ENCODE measurements at regions not wholly inside any gene's neighbourhood (a gene's known extent, or its start where the extent isn't known, plus 50 kb on each side); places are given as distances from the start of the nearest gene placed in this dataset.

DNA sequence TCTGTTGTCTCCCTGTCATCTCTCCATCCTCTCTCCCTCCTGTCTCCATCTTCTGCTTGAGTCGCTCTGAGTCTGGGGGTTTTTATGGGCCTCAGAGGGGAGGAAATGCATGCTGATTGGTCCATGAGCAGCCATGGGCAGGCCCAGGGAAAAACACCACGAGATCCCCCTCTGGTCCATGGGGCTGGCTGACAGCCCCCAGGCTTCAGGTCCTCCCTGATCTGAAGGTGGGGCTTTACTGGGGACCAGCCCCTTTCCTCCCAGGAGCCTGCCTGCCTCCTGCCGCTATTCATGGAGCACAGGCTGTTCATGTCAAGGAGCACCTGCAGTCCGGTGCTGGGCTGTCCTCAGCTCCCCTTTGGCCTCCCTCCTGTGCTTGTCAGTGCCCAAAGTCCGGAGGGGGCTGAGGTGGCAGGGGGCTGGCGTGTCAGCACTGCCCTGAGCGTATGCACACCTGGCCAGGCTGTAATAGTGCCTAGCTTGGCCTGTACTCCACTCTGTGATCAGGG is 59.6 kb upstream of the DLX2 start:
- Histone ChIP-seq H3K9me3 (ENCODE audit: insufficient read depth, low read depth, low read length) (peaks cover 6% of the 10 kb centered on the region), H2AK5ac (ENCODE audit: low read length) (no peak overlapping the region), H2BK120ac (ENCODE audit: insufficient read depth, low read length, poor library complexity) (no peak overlapping the region), H3K27me3 (ENCODE audit: insufficient read depth, low read length) (no peaks in the 10 kb centered on the region), H3K23ac (ENCODE audit: low read length) (no peak overlapping the region), H3K4me3 (ENCODE audit: low read depth, low read length) (no peak overlapping the region), H2AFZ (ENCODE audit: insufficient read depth, low read length, poor library complexity) (no peak overlapping the region), H3K79me2 (ENCODE audit: control insufficient read depth, insufficient read depth, low read length, poor library complexity) (no peaks in the 10 kb centered on the region), H3K4ac (ENCODE audit: low read depth, low read length) (no peak overlapping the region), H2BK5ac (ENCODE audit: low read depth, low read length, poor library complexity) (no peak overlapping the region), H3K14ac (ENCODE audit: low read length) (no peak overlapping the region), H4K91ac (ENCODE audit: low read depth, low read length) (no peak overlapping the region), H4K12ac (ENCODE audit: low read depth, low read length) (no peak overlapping the region), H3K27ac (ENCODE audit: low read depth, low read length) (no peak overlapping the region), H3K4me2 (ENCODE audit: low read length) (no peak overlapping the region), H3K9ac (ENCODE audit: low read length) (no peak overlapping the region), H3K36me3 (ENCODE audit: control insufficient read depth in 1 of 2, insufficient read depth in 2 of 2, low read length in 2 of 2) (no peaks in the 10 kb centered on the region), H3K18ac (ENCODE audit: low read length) (no peak overlapping the region), H4K8ac (ENCODE audit: low read depth, low read length) (no peak overlapping the region), H3K79me1 (ENCODE audit: low read length) (no peaks in the 10 kb centered on the region), H2BK12ac (ENCODE audit: low read length) (no peak overlapping the region), H3K4me1 (ENCODE audit: control insufficient read depth in 1 of 2, insufficient read depth in 2 of 2, low read length in 2 of 2) (no peaks in the 10 kb centered on the region)
- no peak for DNase-seq
- no CpG with 5 or more reads among the region's 7 CpGs for WGBS (ENCODE audit: extremely low coverage, insufficient coverage, insufficient read length)

DNA sequence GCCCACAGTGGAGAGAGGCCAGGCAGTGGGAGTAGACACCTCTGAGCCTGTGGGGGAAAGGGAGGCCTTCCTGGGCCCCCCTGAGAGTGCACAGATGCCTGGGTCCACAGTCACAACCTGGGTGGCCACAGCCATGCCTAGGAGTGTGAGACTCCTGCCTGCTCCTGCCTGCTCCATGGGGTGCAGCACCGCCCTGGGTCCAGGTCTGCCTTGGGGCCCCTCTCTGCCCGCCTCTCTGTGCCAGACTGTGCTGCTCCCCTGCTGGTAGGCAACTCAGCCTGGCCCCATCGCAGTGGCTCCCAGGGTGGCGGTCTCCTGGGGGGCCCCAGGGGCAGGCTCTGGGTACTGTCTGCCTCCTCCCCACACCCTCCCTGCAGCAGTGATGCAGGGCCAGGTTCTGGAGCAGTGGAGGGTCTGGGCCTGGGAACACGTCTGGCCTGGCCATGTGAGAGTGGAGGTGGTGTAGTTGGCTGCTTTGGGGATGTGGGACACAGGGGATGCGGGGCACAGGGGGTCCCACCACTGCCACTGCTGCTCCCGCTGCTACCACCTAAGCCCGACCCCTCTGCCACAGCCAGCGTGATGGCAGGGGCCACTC is 60.1 kb upstream of the DLX2 start:
- H2AFZ ChIP-seq (ENCODE audit: insufficient read depth, low read length, poor library complexity): no peak overlapping the region
- no peak overlapping the region for H3K23ac ChIP-seq (ENCODE audit: low read length)
- H3K79me1 ChIP-seq (ENCODE audit: low read length): no peaks in the 10 kb centered on the region
- DNase-seq: no peak
- no peak overlapping the region for H3K4me3 ChIP-seq (ENCODE audit: low read depth, low read length)
- H4K12ac ChIP-seq (ENCODE audit: low read depth, low read length): no peak overlapping the region
- no peak overlapping the region for H2BK5ac ChIP-seq (ENCODE audit: low read depth, low read length, poor library complexity)
- H3K79me2 ChIP-seq (ENCODE audit: control insufficient read depth, insufficient read depth, low read length, poor library complexity): no peaks in the 10 kb centered on the region
- no peak overlapping the region for H3K27ac ChIP-seq (ENCODE audit: low read depth, low read length)
- no peak overlapping the region for H3K4me2 ChIP-seq (ENCODE audit: low read length)
- no peak overlapping the region for H2BK12ac ChIP-seq (ENCODE audit: low read length)
- H3K14ac ChIP-seq (ENCODE audit: low read length): no peak overlapping the region
- no peak overlapping the region for H2AK5ac ChIP-seq (ENCODE audit: low read length)
- H4K91ac ChIP-seq (ENCODE audit: low read depth, low read length): no peak overlapping the region
- no peak overlapping the region for H3K18ac ChIP-seq (ENCODE audit: low read length)
- H3K36me3 ChIP-seq (ENCODE audit: control insufficient read depth in 1 of 2, insufficient read depth in 2 of 2, low read length in 2 of 2): no peaks in the 10 kb centered on the region
- H2BK120ac ChIP-seq (ENCODE audit: insufficient read depth, low read length, poor library complexity): no peak overlapping the region
- H4K8ac ChIP-seq (ENCODE audit: low read depth, low read length): no peak overlapping the region
- H3K9ac ChIP-seq (ENCODE audit: low read length): no peak overlapping the region
- no CpG with 5 or more reads among the region's 9 CpGs for WGBS (ENCODE audit: extremely low coverage, insufficient coverage, insufficient read length)
- no peak overlapping the region for H3K4ac ChIP-seq (ENCODE audit: low read depth, low read length)
- H3K27me3 ChIP-seq (ENCODE audit: insufficient read depth, low read length): no peaks in the 10 kb centered on the region
- H3K4me1 ChIP-seq (ENCODE audit: control insufficient read depth in 1 of 2, insufficient read depth in 2 of 2, low read length in 2 of 2): no peaks in the 10 kb centered on the region
- H3K9me3 ChIP-seq (ENCODE audit: insufficient read depth, low read depth, low read length): peaks cover 6% of the 10 kb centered on the region

GRCh38 chr2:172168917-172169346 is 66.2 kb upstream of the DLX2 start:
- Histone ChIP-seq H3K18ac (ENCODE audit: low read length) (no peak overlapping the region), H3K27me3 (ENCODE audit: insufficient read depth, low read length) (no peaks in the 10 kb centered on the region)
- WGBS (ENCODE audit: extremely low coverage, insufficient coverage, insufficient read length): no CpG with 5 or more reads among the region's 3 CpGs

DNA sequence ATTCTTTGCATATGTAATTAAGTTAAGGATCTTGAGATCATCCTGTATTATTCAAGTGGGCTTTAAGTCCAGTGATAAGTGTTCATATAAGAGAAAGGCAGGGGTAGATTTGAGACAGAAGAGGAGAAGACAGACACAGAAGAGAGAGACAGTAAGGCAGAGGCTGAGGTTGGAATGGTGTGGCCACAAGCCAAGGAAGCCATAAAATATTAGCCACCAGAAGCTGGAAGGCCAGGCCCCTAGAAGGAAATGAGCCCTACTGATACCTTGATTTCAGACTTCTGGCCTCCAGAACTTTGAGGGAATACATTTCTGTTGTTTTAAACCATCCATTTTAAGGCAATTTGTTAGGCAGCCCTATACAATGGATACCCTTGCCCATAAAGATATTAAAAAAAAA is 66.9 kb upstream of the DLX2 start:
- Histone ChIP-seq H4K12ac (ENCODE audit: low read depth, low read length) (no peak overlapping the region), H4K91ac (ENCODE audit: low read depth, low read length) (no peak overlapping the region), H3K23ac (ENCODE audit: low read length) (no peak overlapping the region), H3K9ac (ENCODE audit: low read length) (no peak overlapping the region), H3K27me3 (ENCODE audit: insufficient read depth, low read length) (no peaks in the 10 kb centered on the region), H3K36me3 (ENCODE audit: control insufficient read depth in 1 of 2, insufficient read depth in 2 of 2, low read length in 2 of 2) (no peaks in the 10 kb centered on the region), H3K14ac (ENCODE audit: low read length) (no peak overlapping the region), H2AFZ (ENCODE audit: insufficient read depth, low read length, poor library complexity) (no peak overlapping the region), H3K27ac (ENCODE audit: low read depth, low read length) (no peak overlapping the region), H2AK5ac (ENCODE audit: low read length) (no peak overlapping the region), H3K4me3 (ENCODE audit: low read depth, low read length) (no peak overlapping the region), H2BK120ac (ENCODE audit: insufficient read depth, low read length, poor library complexity) (no peak overlapping the region), H3K79me2 (ENCODE audit: control insufficient read depth, insufficient read depth, low read length, poor library complexity) (peaks cover 1% of the 10 kb centered on the region), H3K18ac (ENCODE audit: low read length) (no peak overlapping the region), H4K8ac (ENCODE audit: low read depth, low read length) (no peak overlapping the region), H3K4me2 (ENCODE audit: low read length) (no peak overlapping the region), H3K4me1 (ENCODE audit: control insufficient read depth in 1 of 2, insufficient read depth in 2 of 2, low read length in 2 of 2) (peaks cover 2% of the 10 kb centered on the region in 2 experiments), H2BK12ac (ENCODE audit: low read length) (no peak overlapping the region), H2BK5ac (ENCODE audit: low read depth, low read length, poor library complexity) (no peak overlapping the region), H3K4ac (ENCODE audit: low read depth, low read length) (no peak overlapping the region), H3K9me3 (ENCODE audit: insufficient read depth, low read depth, low read length) (no peaks in the 10 kb centered on the region), H3K79me1 (ENCODE audit: low read length) (peaks cover 3% of the 10 kb centered on the region)
- no peak for DNase-seq

More at GRCh38 chr2:172168917-172169346, 66.2 kb upstream of the DLX2 start:
- Histone ChIP-seq H2BK5ac (ENCODE audit: low read depth, low read length, poor library complexity) (no peak overlapping the region), H3K4me2 (ENCODE audit: low read length) (no peak overlapping the region), H4K91ac (ENCODE audit: low read depth, low read length) (no peak overlapping the region), H3K4me3 (ENCODE audit: low read depth, low read length) (no peak overlapping the region), H3K79me2 (ENCODE audit: control insufficient read depth, insufficient read depth, low read length, poor library complexity) (peaks cover 1% of the 10 kb centered on the region), H4K12ac (ENCODE audit: low read depth, low read length) (no peak overlapping the region), H3K23ac (ENCODE audit: low read length) (no peak overlapping the region), H3K4me1 (ENCODE audit: control insufficient read depth in 1 of 2, insufficient read depth in 2 of 2, low read length in 2 of 2) (peaks cover 2% of the 10 kb centered on the region in 2 experiments), H3K36me3 (ENCODE audit: control insufficient read depth in 1 of 2, insufficient read depth in 2 of 2, low read length in 2 of 2) (no peaks in the 10 kb centered on the region), H2AFZ (ENCODE audit: insufficient read depth, low read length, poor library complexity) (no peak overlapping the region), H4K8ac (ENCODE audit: low read depth, low read length) (no peak overlapping the region), H3K4ac (ENCODE audit: low read depth, low read length) (no peak overlapping the region), H3K79me1 (ENCODE audit: low read length) (peaks cover 3% of the 10 kb centered on the region), H2BK12ac (ENCODE audit: low read length) (no peak overlapping the region), H3K9ac (ENCODE audit: low read length) (no peak overlapping the region), H2BK120ac (ENCODE audit: insufficient read depth, low read length, poor library complexity) (no peak overlapping the region), H2AK5ac (ENCODE audit: low read length) (no peak overlapping the region), H3K9me3 (ENCODE audit: insufficient read depth, low read depth, low read length) (no peaks in the 10 kb centered on the region), H3K27ac (ENCODE audit: low read depth, low read length) (no peak overlapping the region), H3K14ac (ENCODE audit: low read length) (no peak overlapping the region)
- peak in 1 of 2 donors; percentile 8 for DNase-seq
